ENCODE measurements at regions not wholly inside any gene's neighbourhood (a gene's known extent, or its start where the extent isn't known, plus 50 kb on each side); places are given as distances from the start of the nearest gene placed in this dataset.

DNA sequence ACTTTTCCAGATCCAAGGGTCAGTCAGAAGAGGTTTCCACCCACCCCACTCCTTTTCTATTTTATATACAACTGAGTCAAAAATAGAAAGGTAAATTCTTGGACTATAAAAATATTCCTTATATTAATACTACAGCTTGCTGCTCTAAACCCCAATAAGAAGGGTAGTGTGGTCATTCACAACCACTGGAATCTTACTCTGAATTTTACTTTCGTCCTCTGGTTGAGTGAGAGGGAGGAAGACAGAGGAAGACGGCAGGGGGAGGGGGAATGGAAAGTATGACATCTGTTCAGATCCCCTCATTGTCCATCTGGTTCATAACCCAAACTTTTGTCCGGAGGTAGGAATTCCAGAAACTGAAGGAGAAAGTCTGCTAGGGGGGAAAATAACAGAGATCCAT lies 67.2 kb downstream of the MAF start:
- H3K9me2 ChIP-seq (ENCODE audit: insufficient read depth, low read length): no peaks in the 10 kb centered on the region
- no peaks in the 10 kb centered on the region for H3K9me3 ChIP-seq (ENCODE audit: low read length)
- no peaks in the 10 kb centered on the region for H3K36me3 ChIP-seq (ENCODE audit: insufficient read depth, low read length)
- H3K9ac ChIP-seq (ENCODE audit: low read length): no peak overlapping the region
- no peaks in the 10 kb centered on the region for H3K27me3 ChIP-seq (ENCODE audit: insufficient read depth, low read depth, low read length)
- no peaks in the 10 kb centered on the region for H3K79me2 ChIP-seq (replicated peaks; ENCODE audit: insufficient read depth, low read length)
- H4K20me1 ChIP-seq (ENCODE audit: insufficient read depth): no peaks in the 10 kb centered on the region
- H2AFZ ChIP-seq (ENCODE audit: low read depth, low read length): no peak overlapping the region
- H3K4me2 ChIP-seq (ENCODE audit: low read length): no peak overlapping the region
- H3K4me3 ChIP-seq (ENCODE audit: low read length): no peak overlapping the region
- no peaks in the 10 kb centered on the region for H3F3A ChIP-seq (ENCODE audit: insufficient read depth, low read length, poor library complexity, severe bottlenecking)
- H3K27ac ChIP-seq (ENCODE audit: low read length): no peak overlapping the region
- no peak for TF ChIP-seq RAD21 (conservative IDR thresholded peaks at IDR 0.05)
- TF ChIP-seq MXI1 (conservative IDR thresholded peaks at IDR 0.05; ENCODE audit: poor library complexity, severe bottlenecking): no peak
- no peak for TF ChIP-seq SMC3 (conservative IDR thresholded peaks at IDR 0.05; ENCODE audit: poor library complexity)
- TF ChIP-seq TAF1 (IDR thresholded peaks at IDR 0.05; ENCODE audit: low read depth): no peak
- TF ChIP-seq POLR2AphosphoS5 (IDR thresholded peaks at IDR 0.05): no peak
- TF ChIP-seq, protein P1, sequence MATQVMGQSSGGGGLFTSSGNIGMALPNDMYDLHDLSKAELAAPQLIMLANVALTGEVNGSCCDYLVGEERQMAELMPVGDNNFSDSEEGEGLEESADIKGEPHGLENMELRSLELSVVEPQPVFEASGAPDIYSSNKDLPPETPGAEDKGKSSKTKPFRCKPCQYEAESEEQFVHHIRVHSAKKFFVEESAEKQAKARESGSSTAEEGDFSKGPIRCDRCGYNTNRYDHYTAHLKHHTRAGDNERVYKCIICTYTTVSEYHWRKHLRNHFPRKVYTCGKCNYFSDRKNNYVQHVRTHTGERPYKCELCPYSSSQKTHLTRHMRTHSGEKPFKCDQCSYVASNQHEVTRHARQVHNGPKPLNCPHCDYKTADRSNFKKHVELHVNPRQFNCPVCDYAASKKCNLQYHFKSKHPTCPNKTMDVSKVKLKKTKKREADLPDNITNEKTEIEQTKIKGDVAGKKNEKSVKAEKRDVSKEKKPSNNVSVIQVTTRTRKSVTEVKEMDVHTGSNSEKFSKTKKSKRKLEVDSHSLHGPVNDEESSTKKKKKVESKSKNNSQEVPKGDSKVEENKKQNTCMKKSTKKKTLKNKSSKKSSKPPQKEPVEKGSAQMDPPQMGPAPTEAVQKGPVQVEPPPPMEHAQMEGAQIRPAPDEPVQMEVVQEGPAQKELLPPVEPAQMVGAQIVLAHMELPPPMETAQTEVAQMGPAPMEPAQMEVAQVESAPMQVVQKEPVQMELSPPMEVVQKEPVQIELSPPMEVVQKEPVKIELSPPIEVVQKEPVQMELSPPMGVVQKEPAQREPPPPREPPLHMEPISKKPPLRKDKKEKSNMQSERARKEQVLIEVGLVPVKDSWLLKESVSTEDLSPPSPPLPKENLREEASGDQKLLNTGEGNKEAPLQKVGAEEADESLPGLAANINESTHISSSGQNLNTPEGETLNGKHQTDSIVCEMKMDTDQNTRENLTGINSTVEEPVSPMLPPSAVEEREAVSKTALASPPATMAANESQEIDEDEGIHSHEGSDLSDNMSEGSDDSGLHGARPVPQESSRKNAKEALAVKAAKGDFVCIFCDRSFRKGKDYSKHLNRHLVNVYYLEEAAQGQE (IDR thresholded peaks at IDR 0.05; ENCODE audit: borderline replicate concordance): no peak

DNA sequence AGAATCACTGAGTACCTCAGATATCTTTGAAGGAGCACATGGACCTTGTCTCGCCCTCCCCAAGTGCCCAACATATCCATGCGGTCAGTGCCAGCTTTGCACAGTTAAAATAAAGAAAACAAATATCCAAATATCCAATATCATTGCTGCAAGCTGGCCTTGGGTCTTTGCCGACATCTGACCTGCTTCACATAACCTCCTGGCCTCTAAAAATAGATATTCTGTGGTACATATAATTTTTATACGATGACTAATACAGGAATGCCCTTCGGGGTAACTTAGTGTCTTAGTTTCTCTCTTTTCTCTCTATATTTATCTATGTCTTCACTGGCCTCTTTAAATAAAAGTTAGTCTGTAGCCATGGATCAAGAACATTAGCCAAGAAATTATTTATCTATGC lies 67.8 kb downstream of the MAF start:
- no peaks in the 10 kb centered on the region for H4K20me1 ChIP-seq (ENCODE audit: insufficient read depth)
- no peaks in the 10 kb centered on the region for H3K36me3 ChIP-seq (ENCODE audit: insufficient read depth, low read length)
- no peaks in the 10 kb centered on the region for H3K79me2 ChIP-seq (replicated peaks; ENCODE audit: insufficient read depth, low read length)
- no peak overlapping the region for H3K4me3 ChIP-seq (ENCODE audit: low read length)
- TF ChIP-seq TAF1 (IDR thresholded peaks at IDR 0.05; ENCODE audit: low read depth): no peak
- H3K9ac ChIP-seq (ENCODE audit: low read length): no peak overlapping the region
- no peaks in the 10 kb centered on the region for H3K9me2 ChIP-seq (ENCODE audit: insufficient read depth, low read length)
- no peak overlapping the region for H3K4me2 ChIP-seq (ENCODE audit: low read length)
- H2AFZ ChIP-seq (ENCODE audit: low read depth, low read length): no peak overlapping the region
- H3K27ac ChIP-seq (ENCODE audit: low read length): no peak overlapping the region
- H3F3A ChIP-seq (ENCODE audit: insufficient read depth, low read length, poor library complexity, severe bottlenecking): no peaks in the 10 kb centered on the region
- H3K27me3 ChIP-seq (ENCODE audit: insufficient read depth, low read depth, low read length): no peaks in the 10 kb centered on the region
- H3K9me3 ChIP-seq (ENCODE audit: low read length): no peaks in the 10 kb centered on the region

DNA sequence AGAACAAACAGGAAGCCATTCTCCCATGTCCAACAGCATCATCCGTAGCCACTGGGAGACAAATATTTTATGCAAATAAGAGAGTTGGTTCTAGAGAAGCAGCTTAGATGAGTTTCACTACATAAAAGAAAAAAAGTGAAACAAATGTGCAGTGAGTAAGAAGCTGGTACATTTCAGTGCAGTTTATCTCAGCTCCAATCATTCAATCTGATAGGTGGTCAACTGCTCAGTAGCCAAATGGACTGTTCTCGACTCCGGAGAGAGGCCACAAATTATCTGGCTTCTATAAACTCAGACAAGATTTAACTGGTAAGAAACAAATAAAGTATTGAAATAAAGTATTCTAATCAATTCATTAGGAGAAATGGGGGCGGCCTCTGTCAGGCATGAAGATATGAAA lies 68.3 kb downstream of the MAF start:
- H3K9me3 ChIP-seq (ENCODE audit: low read length): peaks cover 3% of the 10 kb centered on the region
- H3K79me2 ChIP-seq (replicated peaks; ENCODE audit: insufficient read depth, low read length): no peaks in the 10 kb centered on the region
- H3K27me3 ChIP-seq (ENCODE audit: insufficient read depth, low read depth, low read length): no peaks in the 10 kb centered on the region
- no peaks in the 10 kb centered on the region for H3F3A ChIP-seq (ENCODE audit: insufficient read depth, low read length, poor library complexity, severe bottlenecking)
- no peaks in the 10 kb centered on the region for H4K20me1 ChIP-seq (ENCODE audit: insufficient read depth)
- no peaks in the 10 kb centered on the region for H3K36me3 ChIP-seq (ENCODE audit: insufficient read depth, low read length)
- H3K9me2 ChIP-seq (ENCODE audit: insufficient read depth, low read length): no peaks in the 10 kb centered on the region
- H3K27ac ChIP-seq (ENCODE audit: low read length): no peak overlapping the region
- TF ChIP-seq TAF1 (IDR thresholded peaks at IDR 0.05; ENCODE audit: low read depth) (no peak), RAD21 (conservative IDR thresholded peaks at IDR 0.05) (no peak), SMC3 (conservative IDR thresholded peaks at IDR 0.05; ENCODE audit: poor library complexity) (no peak), MXI1 (conservative IDR thresholded peaks at IDR 0.05; ENCODE audit: poor library complexity, severe bottlenecking) (no peak), POLR2AphosphoS5 (IDR thresholded peaks at IDR 0.05) (no peak), EZH2 (IDR thresholded peaks at IDR 0.05; ENCODE audit: borderline replicate concordance, insufficient read depth, low read length, poor library complexity, severe bottlenecking) (no peak)
- H3K4me2 ChIP-seq (ENCODE audit: low read length): no peak overlapping the region
- H2AFZ ChIP-seq (ENCODE audit: low read depth, low read length): no peak overlapping the region
- H3K9ac ChIP-seq (ENCODE audit: low read length): no peak overlapping the region
- H3K4me3 ChIP-seq (ENCODE audit: low read length): no peak overlapping the region

Data from neural cell (in vitro differentiated cells).